ENCODE measurements at regions not wholly inside any gene's neighbourhood (a gene's known extent, or its start where the extent isn't known, plus 50 kb on each side); places are given as distances from the start of the nearest gene placed in this dataset.

GRCh38 chr5:156188016-156188415 is 138.9 kb upstream of the SGCD start:
- TF ChIP-seq EZH2 (IDR thresholded peaks at IDR 0.05; ENCODE audit: insufficient read depth, low read length) (no peak), CTCF (IDR thresholded peaks at IDR 0.05; ENCODE audit: insufficient read depth, low read depth, low read length) (no peak)

Data from astrocyte (in vitro differentiated cells and primary cell).